Smooth muscle cell (in vitro differentiated cells): ENCODE measurements at regions not wholly inside any gene's neighbourhood (a gene's known extent, or its start where the extent isn't known, plus 50 kb on each side); places are given as distances from the start of the nearest gene placed in this dataset.

Source experiments
- DNase-seq: peaks from one replicate; lab custom pipeline; 2025; ENCODE audit not compliant: unreplicated experiment; lab: John Stamatoyannopoulos, UW
- H2AFZ ChIP-seq: fragments of 200-600 bp; sonication (generic); 2 replicates; pipeline ENCODE4 v1.6.0; 2016; ENCODE audit warnings: antibody characterized with exemption, low read depth, mild to moderate bottlenecking
- H3F3A ChIP-seq: fragments of 200-600 bp; sonication (generic); 2 replicates; pipeline ENCODE4 v1.6.0; 2017; ENCODE audit warnings: antibody characterized with exemption, low read depth
- H3K27ac ChIP-seq: fragments of 200-600 bp; sonication (generic); 2 replicates; pipeline ENCODE4 v1.5.1; 2016; ENCODE audit warnings: low read depth, mild to moderate bottlenecking
- H3K27me3 ChIP-seq: fragments of 200-600 bp; sonication (generic); 2 replicates; pipeline ENCODE4 v1.6.1; 2016; ENCODE audit warnings: low read depth, mild to moderate bottlenecking
- H3K36me3 ChIP-seq: fragments of 200-600 bp; sonication (generic); 2 replicates; pipeline ENCODE4 v1.5.1; 2016; ENCODE audit warnings: low read depth
- H3K4me1 ChIP-seq: fragments of 200-600 bp; sonication (generic); 2 replicates; pipeline ENCODE4 v1.5.1; 2016; ENCODE audit warnings: low read depth
- H3K4me2 ChIP-seq: fragments of 200-600 bp; sonication (generic); 2 replicates; pipeline ENCODE4 v1.6.0; 2016; ENCODE audit warnings: mild to moderate bottlenecking
- H3K4me3 ChIP-seq: fragments of 200-600 bp; sonication (generic); 2 replicates; pipeline ENCODE4 v1.5.1; 2016; ENCODE audit warnings: mild to moderate bottlenecking
- H3K79me2 ChIP-seq: fragments of 200-600 bp; sonication (generic); 2 replicates; pipeline ENCODE4 v1.6.0; 2016; ENCODE audit warnings: low read depth, mild to moderate bottlenecking
- H3K9ac ChIP-seq: fragments of 200-600 bp; sonication (generic); 2 replicates; pipeline ENCODE4 v1.6.0; 2016; ENCODE audit warnings: low read depth
- H3K9me3 ChIP-seq: fragments of 200-600 bp; sonication (generic); replicated peaks from 2 replicates; pipeline ENCODE4 v1.5.1; 2016; ENCODE audit warnings: low read depth
- H4K20me1 ChIP-seq: fragments of 200-600 bp; sonication (generic); 2 replicates; pipeline ENCODE4 v1.6.0; 2016; ENCODE audit warnings: low read depth
- CTCF ChIP-seq: fragments of 200-600 bp; sonication (generic); IDR thresholded peaks from 2 replicates; pipeline ENCODE4 v1.5.1; 2017; ENCODE audit warnings: borderline replicate concordance, mild to moderate bottlenecking, antibody characterized with exemption; ENCODE audit not compliant: insufficient read depth, poor library complexity, severe bottlenecking
- WGBS: methylation state at CpG from one replicate; pipeline ENCODE4 v1.1.7; 2016; ENCODE audit warnings: low lambda C conversion rate; 5-methylcytosine and 5-hydroxymethylcytosine counted together

GRCh38 chr5:88425124-88425523 lies 156.5 kb upstream of the TMEM161B start:
- no peaks in the 10 kb centered on the region for H3K9me3 ChIP-seq
- no peaks in the 10 kb centered on the region for H4K20me1 ChIP-seq
- H3F3A ChIP-seq: no peaks in the 10 kb centered on the region
- no peak for TF ChIP-seq CTCF
- no peak overlapping the region for H3K4me2 ChIP-seq
- no peaks in the 10 kb centered on the region for H3K79me2 ChIP-seq
- no peak overlapping the region for H3K9ac ChIP-seq
- H2AFZ ChIP-seq: no peak overlapping the region
- WGBS: 94% methylated on average over 1 of the region's 1 CpG
- H3K4me1 ChIP-seq: no peaks in the 10 kb centered on the region
- no peak overlapping the region for H3K4me3 ChIP-seq
- no peak for DNase-seq
- no peaks in the 10 kb centered on the region for H3K27me3 ChIP-seq
- no peak overlapping the region for H3K27ac ChIP-seq
- H3K36me3 ChIP-seq: no peaks in the 10 kb centered on the region

- no peak overlapping the region for H3K9ac ChIP-seq
- H3K27ac ChIP-seq: no peak overlapping the region
- no peak overlapping the region for H3K4me2 ChIP-seq
- DNase-seq: no peak
- H3K9me3 ChIP-seq: no peaks in the 10 kb centered on the region
- H4K20me1 ChIP-seq: no peaks in the 10 kb centered on the region
- no peaks in the 10 kb centered on the region for H3F3A ChIP-seq
- no peaks in the 10 kb centered on the region for H3K27me3 ChIP-seq
- H3K4me1 ChIP-seq: no peaks in the 10 kb centered on the region
- WGBS: 81% methylated on average over 3 of the region's 3 CpGs
- H3K4me3 ChIP-seq: no peak overlapping the region
- H3K36me3 ChIP-seq: no peaks in the 10 kb centered on the region
- TF ChIP-seq CTCF: no peak
- H3K79me2 ChIP-seq: no peaks in the 10 kb centered on the region
- H2AFZ ChIP-seq: no peak overlapping the region
Observed at GRCh38 chr5:88419931-88420330, 151.3 kb upstream of the TMEM161B start.

GRCh38 chr5:88407341-88407740 lies 138.7 kb upstream of the TMEM161B start:
- Histone ChIP-seq H3K9me3 (no peaks in the 10 kb centered on the region), H3F3A (no peaks in the 10 kb centered on the region), H3K4me2 (no peak overlapping the region), H3K79me2 (no peaks in the 10 kb centered on the region), H3K4me1 (no peaks in the 10 kb centered on the region), H3K4me3 (no peak overlapping the region), H2AFZ (no peak overlapping the region), H4K20me1 (no peaks in the 10 kb centered on the region), H3K27me3 (no peaks in the 10 kb centered on the region), H3K27ac (no peak overlapping the region), H3K9ac (no peak overlapping the region), H3K36me3 (no peaks in the 10 kb centered on the region)
- 88% methylated on average over 4 of the region's 4 CpGs for WGBS
- DNase-seq: no peak
- no peak for TF ChIP-seq CTCF

- no peak for TF ChIP-seq CTCF
Observed at GRCh38 chr5:88405783-88406182, 137.1 kb upstream of the TMEM161B start.

More at GRCh38 chr5:88405783-88406182, 137.1 kb upstream of the TMEM161B start:
- no peaks in the 10 kb centered on the region for H3F3A ChIP-seq
- H3K27ac ChIP-seq: no peak overlapping the region
- peaks cover 3% of the 10 kb centered on the region for H3K27me3 ChIP-seq
- no peaks in the 10 kb centered on the region for H4K20me1 ChIP-seq
- no peaks in the 10 kb centered on the region for H3K79me2 ChIP-seq
- H3K4me2 ChIP-seq: no peak overlapping the region
- no peaks in the 10 kb centered on the region for H3K4me1 ChIP-seq
- no peak overlapping the region for H2AFZ ChIP-seq
- 56% methylated on average over 3 of the region's 3 CpGs for WGBS
- H3K9me3 ChIP-seq: no peaks in the 10 kb centered on the region
- H3K9ac ChIP-seq: no peak overlapping the region
- DNase-seq: no peak
- no peaks in the 10 kb centered on the region for H3K36me3 ChIP-seq
- H3K4me3 ChIP-seq: no peak overlapping the region
